Suprapubic skin (tissue), 4 donors: ENCODE measurements at regions not wholly inside any gene's neighbourhood (a gene's known extent, or its start where the extent isn't known, plus 50 kb on each side); places are given as distances from the start of the nearest gene placed in this dataset.

ENCODE experiments used
- EP300 ChIP-seq: sonication (generic); formaldehyde crosslinking; IDR thresholded peaks from one replicate; pipeline ENCODE4 v1.6.1; 2017; ENCODE audit warnings: antibody characterized with exemption
- POLR2A ChIP-seq, 2 donors: fragments of 450-650 bp; IDR thresholded peaks; one replicate each; pipeline ENCODE4 v1.6.1; 2017; ENCODE audit warnings: antibody characterized with exemption in 2 of 2, mild to moderate bottlenecking in 2 of 2, moderate library complexity in 2 of 2
- POLR2AphosphoS5 ChIP-seq, 3 donors: sonication (generic); formaldehyde crosslinking; IDR thresholded peaks; one replicate each; pipeline ENCODE4 v1.6.1; 2017; ENCODE audit warnings: antibody characterized with exemption in 3 of 3
- TF ChIP-seq, protein P1 (sequence below), 2 donors: fragments of 200-600 bp in 1 of 2; fragments of 450-650 bp in 1 of 2; sonication (generic) in 1 of 2; IDR thresholded peaks; one replicate each; pipeline ENCODE4 v1.5.1; 2016 to 2019; ENCODE audit warnings: antibody characterized with exemption in 2 of 2, mild to moderate bottlenecking in 1 of 2, moderate library complexity in 1 of 2

DNA sequence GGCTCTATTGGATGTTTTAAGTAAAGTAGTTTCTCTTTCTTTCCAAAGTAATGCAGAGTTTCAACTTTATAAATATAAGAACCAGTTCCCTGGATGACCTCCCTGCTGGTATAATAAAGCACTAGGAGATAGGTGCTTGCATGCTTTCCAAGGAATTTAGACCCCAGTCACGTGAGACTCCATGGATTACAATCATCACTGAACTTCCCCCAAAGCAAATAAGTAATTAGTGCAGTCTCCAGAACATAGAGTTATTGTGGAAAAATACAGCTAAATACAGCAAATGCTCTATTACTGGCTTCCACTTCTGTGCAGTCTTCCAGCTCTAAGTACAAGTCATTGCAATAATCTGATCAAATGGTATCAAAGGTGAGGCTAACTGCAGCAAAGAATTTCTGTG lies 220.2 kb upstream of the STEAP1 start:
- TF ChIP-seq, protein P1, sequence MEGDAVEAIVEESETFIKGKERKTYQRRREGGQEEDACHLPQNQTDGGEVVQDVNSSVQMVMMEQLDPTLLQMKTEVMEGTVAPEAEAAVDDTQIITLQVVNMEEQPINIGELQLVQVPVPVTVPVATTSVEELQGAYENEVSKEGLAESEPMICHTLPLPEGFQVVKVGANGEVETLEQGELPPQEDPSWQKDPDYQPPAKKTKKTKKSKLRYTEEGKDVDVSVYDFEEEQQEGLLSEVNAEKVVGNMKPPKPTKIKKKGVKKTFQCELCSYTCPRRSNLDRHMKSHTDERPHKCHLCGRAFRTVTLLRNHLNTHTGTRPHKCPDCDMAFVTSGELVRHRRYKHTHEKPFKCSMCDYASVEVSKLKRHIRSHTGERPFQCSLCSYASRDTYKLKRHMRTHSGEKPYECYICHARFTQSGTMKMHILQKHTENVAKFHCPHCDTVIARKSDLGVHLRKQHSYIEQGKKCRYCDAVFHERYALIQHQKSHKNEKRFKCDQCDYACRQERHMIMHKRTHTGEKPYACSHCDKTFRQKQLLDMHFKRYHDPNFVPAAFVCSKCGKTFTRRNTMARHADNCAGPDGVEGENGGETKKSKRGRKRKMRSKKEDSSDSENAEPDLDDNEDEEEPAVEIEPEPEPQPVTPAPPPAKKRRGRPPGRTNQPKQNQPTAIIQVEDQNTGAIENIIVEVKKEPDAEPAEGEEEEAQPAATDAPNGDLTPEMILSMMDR (IDR thresholded peaks at IDR 0.05), result no peak
- TF ChIP-seq POLR2A (IDR thresholded peaks at IDR 0.05) (no peak), EP300 (no peak), POLR2AphosphoS5 (IDR thresholded peaks at IDR 0.05) (no peak)
